GM18867 (cell line): ENCODE measurements at regions not wholly inside any gene's neighbourhood (a gene's known extent, or its start where the extent isn't known, plus 50 kb on each side); places are given as distances from the start of the nearest gene placed in this dataset.
"Not testable (repeated sequence)": the region's sequence is repeated elsewhere in the genome, so short reads cannot be mapped to it uniquely, and the experiment has no call there.

Source experiments
- ATAC-seq: cut with Tn5 transposase; IDR thresholded peaks from one replicate; pipeline ENCODE4 v1.9.1; 2021; ENCODE audit warnings: mild to moderate bottlenecking, moderate library complexity; ENCODE audit not compliant: unreplicated experiment

DNA sequence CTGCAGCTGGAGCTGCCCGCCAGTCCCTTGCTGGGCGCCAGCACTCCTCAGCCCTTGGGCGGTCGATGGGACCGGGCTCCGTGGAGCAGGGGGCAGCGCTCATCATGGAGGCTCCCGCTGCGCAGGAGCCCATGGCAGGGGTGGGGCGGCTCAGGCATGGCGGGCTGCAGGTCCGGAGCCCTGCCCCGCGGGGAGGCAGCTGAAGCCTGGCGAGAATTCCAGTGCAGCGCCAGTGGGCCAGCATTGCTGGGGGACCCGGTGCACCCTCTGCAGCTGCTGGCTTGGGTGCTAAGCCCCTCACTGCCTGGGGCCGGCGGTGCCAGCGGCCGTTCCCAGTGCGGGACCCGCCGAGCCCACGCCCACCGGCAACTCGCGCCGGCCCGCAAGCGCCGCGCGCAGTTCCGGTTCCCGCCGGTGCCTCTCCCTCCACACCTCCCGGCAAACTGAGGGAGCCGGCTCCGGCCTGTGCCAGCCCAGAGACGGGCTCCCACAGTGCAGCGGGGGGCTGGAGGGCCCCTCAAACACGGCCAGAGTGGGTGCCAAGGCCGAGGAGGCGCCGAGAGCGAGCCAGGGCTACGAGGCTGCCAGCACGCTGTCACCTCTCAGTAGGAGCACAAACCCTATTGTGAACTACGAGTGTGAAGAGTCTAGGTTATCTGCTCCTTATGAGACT is 687.1 kb downstream of the PCDH17 start:
- no peak for ATAC-seq

DNA sequence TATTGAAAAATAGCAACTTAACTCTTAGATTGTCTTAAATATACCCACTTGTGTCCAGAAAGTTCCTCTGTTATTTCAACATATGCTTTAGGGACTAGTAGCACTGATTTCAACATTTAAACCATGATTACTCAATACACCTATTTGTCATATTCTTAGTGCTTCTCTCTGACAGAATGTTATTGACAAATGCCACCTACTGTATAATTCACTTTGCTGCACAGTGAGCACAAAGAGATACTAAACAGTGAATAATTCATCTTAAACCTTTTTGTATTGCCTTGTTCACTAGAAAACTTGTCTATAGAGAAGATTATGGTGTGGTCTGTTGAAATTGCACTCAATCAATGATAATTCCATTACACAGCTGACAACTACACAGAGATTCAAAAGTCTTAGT is 692.6 kb downstream of the PCDH17 start:
- no peak for ATAC-seq

- no peak for ATAC-seq
These were observed 698.2 kb downstream of the PCDH17 start for GRCh38 chr13:58329746-58330145.

GRCh38 chr13:58340895-58341294 is 709.4 kb downstream of the PCDH17 start:
- ATAC-seq: no peak

GRCh38 chr13:58341318-58341717 is 709.8 kb downstream of the PCDH17 start:
- no peak for ATAC-seq

GRCh38 chr13:58343076-58343475 is 711.5 kb downstream of the PCDH17 start:
- ATAC-seq: no peak

DNA sequence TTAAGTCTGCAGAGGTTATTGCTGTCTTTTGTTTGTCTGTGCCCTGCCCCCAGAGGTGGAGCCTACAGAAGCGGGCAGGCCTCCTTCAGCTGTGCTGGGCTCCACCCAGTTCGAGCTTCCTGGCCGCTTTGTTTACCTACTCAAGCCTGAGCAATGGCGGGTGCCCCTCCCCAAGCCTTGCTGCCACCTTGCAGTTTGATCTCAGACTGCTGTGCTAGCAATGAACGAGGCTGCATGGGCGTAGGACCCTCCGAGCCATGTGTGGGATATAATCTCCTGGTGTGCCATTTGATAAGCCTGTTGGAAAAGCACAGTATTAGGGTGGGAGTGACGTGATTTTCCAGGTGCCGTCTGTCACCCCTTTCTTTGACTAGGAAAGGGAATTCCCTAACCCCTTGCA is 720.6 kb downstream of the PCDH17 start:
- ATAC-seq: not testable (repeated sequence)

- no peak for ATAC-seq
These were observed 738.4 kb downstream of the PCDH17 start for GRCh38 chr13:58369936-58370335.

DNA sequence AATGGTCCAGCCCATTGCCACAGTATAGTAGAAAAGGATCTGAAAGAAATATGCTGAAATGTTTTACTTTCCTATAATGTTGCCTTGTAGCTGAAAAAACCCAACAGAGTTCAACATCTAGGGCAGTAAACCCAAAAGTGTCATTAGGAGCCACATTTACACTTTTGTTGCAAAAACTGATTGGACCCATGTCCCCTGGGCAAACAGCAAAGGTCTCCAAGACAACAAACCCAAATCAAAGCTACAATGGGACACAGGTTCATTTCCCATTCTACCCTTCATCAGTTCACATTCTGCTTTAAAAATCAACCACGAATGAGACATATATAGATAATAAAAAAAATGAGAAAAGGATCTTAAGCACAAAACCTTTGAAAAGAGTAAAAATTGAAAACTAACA is 744.8 kb downstream of the PCDH17 start:
- ATAC-seq: peak; percentile 22

- peak; percentile 78 for ATAC-seq
These were observed 745.2 kb downstream of the PCDH17 start for GRCh38 chr13:58376775-58377174.

DNA sequence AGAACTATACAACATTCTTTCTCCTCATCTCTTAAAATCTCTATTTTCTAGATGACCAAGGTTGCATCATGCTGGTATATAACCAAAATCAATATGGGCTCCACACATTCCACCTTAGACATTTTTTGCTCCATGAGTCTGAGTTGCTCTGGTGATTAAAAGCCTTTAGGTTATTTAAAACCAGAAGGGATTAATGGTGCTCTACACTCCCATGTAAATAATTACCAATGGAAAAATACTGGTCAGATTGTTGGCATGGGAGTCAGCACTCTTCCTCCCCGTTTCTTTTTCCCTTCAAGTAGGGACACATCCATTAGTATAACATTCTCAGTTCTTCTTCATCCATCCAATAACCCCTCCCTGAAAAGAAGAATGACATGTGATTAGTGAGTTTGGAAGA is 747.7 kb downstream of the PCDH17 start:
- ATAC-seq: no peak

DNA sequence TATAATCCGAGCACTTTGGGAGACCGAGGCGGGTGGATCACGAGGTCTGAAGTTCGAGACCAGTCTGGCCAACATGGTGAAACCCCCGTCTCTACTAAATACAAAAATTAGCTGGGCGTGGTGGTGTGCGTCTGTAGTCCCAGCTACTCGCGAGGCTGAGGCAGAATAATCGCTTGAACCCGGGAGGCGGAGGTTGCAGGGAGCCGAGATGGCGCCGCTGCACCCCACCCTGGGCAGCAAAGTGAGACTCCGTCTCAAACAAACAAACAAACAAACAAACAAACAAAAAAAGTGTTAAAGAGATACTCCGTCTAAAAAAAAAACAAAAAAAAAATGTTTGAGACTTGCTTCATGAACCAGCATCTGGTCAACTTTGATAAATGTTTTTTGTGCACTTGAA is 753.8 kb downstream of the PCDH17 start:
- ATAC-seq: not testable (repeated sequence)

GRCh38 chr13:58397596-58398387 is 766.2 kb downstream of the PCDH17 start:
- ATAC-seq: no peak

DNA sequence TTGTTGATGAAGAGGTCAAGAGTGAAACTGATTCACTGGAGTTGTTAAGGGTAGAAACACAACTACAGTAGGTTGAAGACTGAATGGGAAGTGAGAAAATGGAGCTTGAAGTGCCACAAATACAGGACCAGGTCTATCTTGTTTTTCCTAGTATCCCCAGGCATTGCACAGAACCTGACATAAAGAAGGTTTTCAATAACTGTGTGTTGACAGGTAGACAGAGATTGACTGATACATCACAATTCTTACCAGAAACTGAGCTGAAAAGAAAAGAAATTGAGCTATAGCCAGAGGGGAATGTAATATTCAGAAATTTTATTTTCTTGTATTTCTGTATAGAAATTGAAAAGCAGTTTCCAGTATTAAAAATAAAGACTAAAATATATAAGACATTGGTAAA is 767.7 kb downstream of the PCDH17 start:
- no peak for ATAC-seq

DNA sequence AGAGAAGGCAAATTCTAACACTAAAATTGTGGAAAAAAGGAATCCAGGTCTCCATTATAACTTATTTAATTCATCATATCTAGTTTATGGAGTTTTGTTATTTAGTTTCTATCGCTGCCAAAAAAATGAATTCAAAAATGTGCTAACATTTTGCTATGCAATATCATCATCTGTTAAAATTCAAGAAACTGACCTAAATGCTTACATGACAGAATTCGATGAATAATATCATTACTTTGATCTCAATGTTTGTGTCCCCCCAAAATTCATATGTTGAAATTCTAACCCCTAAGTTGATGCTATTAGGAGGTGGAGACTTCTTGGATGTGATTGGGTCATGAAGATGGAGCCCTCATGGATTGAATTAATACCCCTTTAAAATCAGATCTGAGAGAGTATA is 775.0 kb downstream of the PCDH17 start:
- ATAC-seq: no peak

GRCh38 chr13:58429917-58430316 is 798.4 kb downstream of the PCDH17 start:
- no peak for ATAC-seq

GRCh38 chr13:58434943-58435342 is 803.4 kb downstream of the PCDH17 start:
- no peak for ATAC-seq

- ATAC-seq: no peak
These were observed 805.9 kb downstream of the PCDH17 start for GRCh38 chr13:58437427-58437826.

DNA sequence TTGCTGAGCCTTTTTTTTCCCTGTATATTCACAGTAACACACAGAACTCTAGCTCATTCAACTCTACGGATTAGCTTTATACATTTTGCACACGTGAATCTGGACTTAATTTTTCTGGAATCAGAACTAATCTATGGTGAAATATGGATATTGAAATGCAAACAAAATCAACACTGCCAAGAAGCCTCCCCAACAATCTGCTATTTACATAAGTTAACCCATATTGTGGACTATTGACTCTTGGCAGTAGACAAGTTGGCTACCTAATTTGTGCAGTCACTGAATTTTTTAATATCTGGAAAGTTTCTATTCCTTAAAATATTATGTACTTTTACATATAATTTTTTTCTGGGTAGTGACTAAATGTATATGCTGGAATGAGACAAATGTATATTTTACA is 815.4 kb downstream of the PCDH17 start:
- ATAC-seq: no peak

DNA sequence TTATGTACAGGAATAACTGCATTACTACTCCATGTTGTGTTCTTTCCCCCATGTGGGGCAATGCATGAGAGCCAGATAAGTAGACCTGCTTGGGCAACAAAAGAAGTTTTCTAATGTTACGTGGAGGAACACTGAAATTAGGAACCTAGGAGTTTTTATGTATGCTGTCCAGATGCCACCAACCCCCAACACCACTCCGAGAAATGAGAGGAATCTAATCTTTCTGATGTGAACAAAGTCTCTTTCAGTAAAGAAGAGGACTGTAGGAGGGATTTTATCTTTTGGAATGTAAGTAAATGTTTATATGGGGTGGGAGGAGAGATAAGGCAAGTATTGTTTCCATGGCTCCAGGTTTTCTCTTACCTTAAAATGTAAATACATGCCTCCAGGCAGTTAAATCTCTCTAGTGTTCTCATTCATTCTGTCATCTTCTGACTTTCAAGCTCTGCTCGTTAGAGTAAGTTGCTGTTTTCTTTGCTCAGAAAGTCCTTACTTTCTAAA is 820.6 kb downstream of the PCDH17 start:
- no peak for ATAC-seq

- no peak for ATAC-seq
These were observed 823.5 kb downstream of the PCDH17 start for GRCh38 chr13:58455094-58455493.

GRCh38 chr13:58461217-58461616 is 829.7 kb downstream of the PCDH17 start:
- no peak for ATAC-seq
